ENCODE measurements at regions not wholly inside any gene's neighbourhood (a gene's known extent, or its start where the extent isn't known, plus 50 kb on each side); places are given as distances from the start of the nearest gene placed in this dataset.

GRCh38 chr17:79314617-79315357 is 240.2 kb downstream of the ENGASE start:
- no peak for DNase-seq

- DNase-seq, result no peak
These were observed 236.7 kb downstream of the ENGASE start for GRCh38 chr17:79311373-79311772.

- no peak for DNase-seq
These were observed 232.0 kb downstream of the ENGASE start for GRCh38 chr17:79306424-79307318.

- DNase-seq, result no peak
These were observed 231.3 kb downstream of the ENGASE start for GRCh38 chr17:79305768-79306423.

- DNase-seq, result no peak
These were observed 230.7 kb downstream of the ENGASE start for GRCh38 chr17:79305376-79305767.

GRCh38 chr17:79304884-79305283 is 230.3 kb downstream of the ENGASE start:
- no peak for DNase-seq

GRCh38 chr17:79303641-79304205 is 229.1 kb downstream of the ENGASE start:
- no peak for DNase-seq

GRCh38 chr17:79301469-79301868 is 226.8 kb downstream of the ENGASE start:
- DNase-seq, result no peak

- DNase-seq, result no peak
These were observed 224.7 kb downstream of the ENGASE start for GRCh38 chr17:79299349-79299748.

- DNase-seq, result no peak
These were observed 224.2 kb downstream of the ENGASE start for GRCh38 chr17:79298799-79299198.

GRCh38 chr17:79296243-79296642 is 221.6 kb downstream of the ENGASE start:
- no peak for DNase-seq

GRCh38 chr17:79295307-79295706 is 220.7 kb downstream of the ENGASE start:
- DNase-seq, result no peak

- peak; percentile 19 for DNase-seq
These were observed 219.9 kb downstream of the ENGASE start for GRCh38 chr17:79294459-79295071.

- DNase-seq, result no peak
These were observed 217.9 kb downstream of the ENGASE start for GRCh38 chr17:79292501-79292900.

- no peak for DNase-seq
These were observed 216.8 kb downstream of the ENGASE start for GRCh38 chr17:79291391-79291790.

- no peak for DNase-seq
These were observed 216.1 kb downstream of the ENGASE start for GRCh38 chr17:79290726-79291125.

GRCh38 chr17:79288950-79289349 is 214.3 kb downstream of the ENGASE start:
- no peak for DNase-seq

- DNase-seq, result no peak
These were observed 211.8 kb downstream of the ENGASE start for GRCh38 chr17:79286440-79286839.

GRCh38 chr17:79285973-79286372 is 211.3 kb downstream of the ENGASE start:
- DNase-seq, result no peak

GRCh38 chr17:79282294-79282693 is 207.7 kb downstream of the ENGASE start:
- DNase-seq, result no peak

GRCh38 chr17:79281803-79282202 is 207.2 kb downstream of the ENGASE start:
- no peak for DNase-seq
